Retinal pigment epithelial cell (primary cell): ENCODE measurements at regions not wholly inside any gene's neighbourhood (a gene's known extent, or its start where the extent isn't known, plus 50 kb on each side); places are given as distances from the start of the nearest gene placed in this dataset.
"Not testable (repeated sequence)": the region's sequence is repeated elsewhere in the genome, so short reads cannot be mapped to it uniquely, and the experiment has no call there.

Experiments
- DNase-seq: peaks from one replicate; pipeline ENCODE4 v3.0.0-alpha.2; 2010; ENCODE audit warnings: low read depth
- H3K4me3 ChIP-seq: 2 replicates; pipeline ENCODE4 v1.5.1; 2011; ENCODE audit warnings: mild to moderate bottlenecking, low read length, control low read depth, moderate library complexity
- CTCF ChIP-seq: conservative IDR thresholded peaks from 2 replicates; pipeline ENCODE4 v1.5.1; 2011; ENCODE audit warnings: low read depth, low read length, control low read depth, inconsistent platforms

DNA sequence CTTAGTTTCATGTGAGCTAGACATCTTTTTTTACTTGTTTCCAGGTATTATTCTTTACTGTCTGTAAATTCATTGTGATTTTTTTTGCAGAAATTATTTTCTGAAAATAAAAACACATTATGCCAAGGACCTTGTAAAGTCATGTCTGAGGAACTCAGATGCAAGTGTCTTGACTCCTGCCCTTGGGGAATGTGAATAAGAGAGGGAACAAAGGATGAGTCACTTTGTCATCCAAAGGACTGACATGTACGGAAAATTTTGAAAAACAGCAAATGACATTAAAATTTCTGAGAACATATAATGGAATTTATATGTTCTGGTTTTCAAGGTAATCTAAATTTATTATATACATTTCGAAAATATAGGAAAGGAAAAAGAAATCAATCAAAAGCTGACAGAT is 660.4 kb downstream of the CD109 start:
- no peak for TF ChIP-seq CTCF
- DNase-seq, result no peak
- H3K4me3 ChIP-seq, result no peak overlapping the region

DNA sequence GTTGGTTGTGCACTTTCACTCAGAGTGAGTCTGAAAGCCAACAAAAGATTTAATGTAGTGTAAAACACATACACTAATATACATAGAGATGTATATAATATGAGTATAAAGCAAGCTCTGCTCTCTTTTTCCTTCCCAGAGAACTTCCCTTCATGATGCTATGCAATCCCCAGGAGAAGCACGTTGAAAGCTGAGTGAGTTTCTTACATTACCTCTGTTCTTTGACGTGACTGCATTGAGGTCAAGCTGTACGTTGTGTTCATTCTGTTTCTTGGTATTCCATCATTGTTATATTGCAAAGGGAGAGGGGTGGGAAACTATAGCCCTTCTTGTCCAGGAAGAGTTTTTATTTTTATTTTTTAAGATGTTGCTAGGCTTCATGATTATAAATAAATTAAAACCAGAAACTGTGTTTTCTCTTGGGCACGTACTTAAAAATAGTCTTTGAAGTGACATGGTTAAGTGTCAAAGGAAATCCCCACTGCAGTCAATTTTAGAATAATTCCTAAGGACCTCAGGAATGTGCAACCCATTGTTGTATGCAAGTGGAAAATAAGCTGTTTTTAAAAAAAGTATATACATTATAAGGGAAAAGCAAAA is 651.0 kb downstream of the CD109 start:
- DNase-seq, result no peak
- no peak overlapping the region for H3K4me3 ChIP-seq
- no peak for TF ChIP-seq CTCF

GRCh38 chr6:74343804-74344203 is 647.8 kb downstream of the CD109 start:
- peak; percentile 38 for TF ChIP-seq CTCF
- no peak overlapping the region for H3K4me3 ChIP-seq
- DNase-seq, result no peak

GRCh38 chr6:74343321-74343720 is 647.3 kb downstream of the CD109 start:
- H3K4me3 ChIP-seq, DNase-seq: not testable (repeated sequence)

DNA sequence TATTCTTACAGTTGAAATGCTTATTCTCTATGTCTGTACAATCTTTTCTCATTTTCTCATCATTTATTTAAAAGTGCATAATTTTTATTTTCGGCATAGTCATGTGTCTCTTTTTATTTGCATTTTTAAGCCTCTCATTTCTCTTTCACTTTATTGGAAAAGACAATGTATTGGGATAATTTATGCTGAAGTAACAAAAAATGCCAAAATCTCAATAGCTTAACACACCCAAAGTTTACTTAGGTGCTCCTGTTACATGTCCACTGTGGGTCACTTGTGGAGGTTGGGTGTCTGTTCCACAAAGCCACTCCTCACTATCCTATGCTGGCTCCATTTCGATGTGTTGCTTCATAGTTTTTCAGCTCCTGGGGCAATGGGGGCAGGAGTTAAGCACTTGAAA is 638.7 kb downstream of the CD109 start:
- no peak for DNase-seq
- no peak for TF ChIP-seq CTCF
- H3K4me3 ChIP-seq, result no peak overlapping the region

DNA sequence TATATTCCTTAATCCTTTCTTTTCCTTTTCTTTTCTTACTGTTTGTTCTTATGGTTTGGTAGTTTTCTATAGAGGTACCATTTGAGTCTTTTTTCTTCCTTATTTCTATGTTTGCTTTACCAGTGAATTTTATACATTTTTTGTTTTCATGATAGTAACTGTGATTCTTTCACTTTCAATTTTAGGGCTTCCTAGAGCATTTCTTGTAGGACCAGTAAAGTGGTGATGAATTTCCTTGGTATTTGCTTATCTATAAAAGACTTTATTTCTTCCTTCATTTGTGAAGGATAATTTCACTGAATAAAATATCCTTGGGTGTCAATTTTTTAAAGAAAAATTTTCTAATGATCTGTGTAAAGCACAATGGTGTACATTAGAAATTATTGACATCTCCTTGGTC is 637.4 kb downstream of the CD109 start:
- no peak for DNase-seq
- TF ChIP-seq CTCF, result no peak
- H3K4me3 ChIP-seq, result no peak overlapping the region

DNA sequence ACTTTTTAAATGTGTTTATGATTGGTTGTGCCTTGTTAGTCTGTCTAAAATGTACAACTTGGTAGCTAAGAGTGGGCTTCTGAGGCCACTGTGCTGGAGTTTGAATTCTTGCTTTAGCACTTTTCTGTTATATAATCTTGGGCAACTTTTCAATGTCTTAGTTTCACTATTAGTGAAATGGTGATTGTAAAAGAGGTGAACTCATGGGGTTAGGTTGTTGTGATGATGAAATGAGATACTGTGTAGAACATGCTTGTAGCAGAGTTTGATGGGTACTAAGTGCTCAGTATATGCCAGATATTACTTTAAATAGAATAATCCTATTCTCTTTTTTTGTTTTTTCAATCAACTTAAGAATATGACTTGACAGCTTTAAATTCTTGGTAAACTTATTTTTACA is 624.7 kb downstream of the CD109 start:
- no peak overlapping the region for H3K4me3 ChIP-seq
- no peak for TF ChIP-seq CTCF
- no peak for DNase-seq

DNA sequence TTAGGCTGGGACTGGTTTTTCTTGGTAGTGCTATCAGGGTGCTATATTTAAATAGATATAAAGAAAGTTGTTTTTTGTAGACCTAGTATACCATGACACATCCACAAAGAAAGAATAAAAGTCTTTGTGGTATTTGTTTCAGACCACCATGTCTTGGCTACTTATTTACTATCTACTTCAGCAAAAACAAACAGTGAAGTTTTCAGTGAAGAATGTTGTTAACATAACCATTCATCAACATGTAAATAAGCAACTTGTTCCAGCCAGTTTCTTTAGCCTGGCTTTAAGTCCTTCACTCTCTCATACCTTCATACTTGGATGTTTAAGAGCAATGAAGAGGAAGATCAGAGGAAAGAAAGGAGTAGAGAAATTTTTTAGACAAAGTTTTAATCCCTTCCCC is 624.1 kb downstream of the CD109 start:
- no peak overlapping the region for H3K4me3 ChIP-seq
- no peak for TF ChIP-seq CTCF
- DNase-seq, result no peak
